ENCODE measurements at regions not wholly inside any gene's neighbourhood (a gene's known extent, or its start where the extent isn't known, plus 50 kb on each side); places are given as distances from the start of the nearest gene placed in this dataset.

- TF ChIP-seq CTCF (IDR thresholded peaks at IDR 0.05) = no peak
- no peak for TF ChIP-seq POLR2A (IDR thresholded peaks at IDR 0.05)
Measured at GRCh38 chr7:118029826-118030422, 154.0 kb upstream of the LSM8 start.
